K562 (cell line): ENCODE measurements at regions not wholly inside any gene's neighbourhood (a gene's known extent, or its start where the extent isn't known, plus 50 kb on each side); places are given as distances from the start of the nearest gene placed in this dataset.

Experiments
- ATAC-seq: fragments of 200-7000 bp; cut with Tn5 transposase; 3 replicates; pipeline ENCODE4 v1.9.1; 2020; ENCODE audit warnings: moderate library complexity
- BruUV-seq: library from RNA; stranded (reverse); fragments of 400-500 nt; replicated peaks from 2 replicates; lab custom pipeline; 2021; lab: Mats Ljungman, UMichigan
- CTCF ChIA-PET: fragments of 300-600 bp; formaldehyde crosslinking; extraction: SDS; loops from one replicate; lab custom pipeline; 2021; ENCODE audit warnings: low intra/inter-chr PET ratio; lab: Yijun Ruan, JAX
- POLR2A ChIA-PET: fragments of 300-600, 350-650 bp; sonication (Branson Sonifier 250); formaldehyde crosslinking; extraction: SDS; loops from one replicate; lab custom pipeline; 2021; ENCODE audit warnings: antibody characterized with exemption, inconsistent platforms; lab: Yijun Ruan, JAX
- DNase-seq, 4 experiments: peaks; one replicate each; pipeline versions ENCODE4 v3.0.0 to v3.0.0-alpha.2; 2011 to 2018; ENCODE audit warnings: low spot score in 3 of 4, mixed read lengths in 3 of 4; ENCODE audit errors: extremely low read depth in 1 of 4
- FAIRE-seq: peaks from 2 replicates; lab custom pipeline; 2011; peaks lifted over from hg19 to GRCh38; lab: Jason Lieb, UNC
- H2AFZ ChIP-seq: 2 replicates; pipeline ENCODE4 v1.6.0; 2011; ENCODE audit warnings: low read depth, low read length, control low read depth, inconsistent platforms
- H3K27ac ChIP-seq: fragments of 200-600 bp; 3 replicates; pipeline ENCODE4 v1.8.0; 2011; ENCODE audit warnings: low read depth, mild to moderate bottlenecking, control low read depth, inconsistent platforms, low read length, moderate library complexity, mixed read lengths; ENCODE audit errors: extremely low read depth
- H3K27me3 ChIP-seq, 2 experiments: fragments of 300-600 bp in 1 of 2; 2 replicates in 1 of 2; 3 replicates in 1 of 2; pipeline versions ENCODE4 v1.6.0 to v1.8.0; 2011; ENCODE audit warnings: inconsistent platforms in 2 of 2, low read length in 2 of 2, mild to moderate bottlenecking in 1 of 2, mixed read lengths in 1 of 2, moderate library complexity in 1 of 2; ENCODE audit not compliant: control insufficient read depth in 2 of 2, insufficient read depth in 2 of 2
- H3K36me3 ChIP-seq: fragments of 300-600 bp; 3 replicates; pipeline ENCODE4 v1.8.0; 2011; ENCODE audit warnings: mild to moderate bottlenecking, low read length, inconsistent platforms; ENCODE audit not compliant: control insufficient read depth, insufficient read depth
- H3K4me1 ChIP-seq, 2 experiments: fragments of 200-600 bp in 1 of 2; replicated peaks in 1 of 2; 2 replicates in 1 of 2; 3 replicates in 1 of 2; pipeline versions ENCODE4 v1.5.1 to v1.8.0; 2011; ENCODE audit warnings: inconsistent platforms in 2 of 2, low read length in 2 of 2, mild to moderate bottlenecking in 1 of 2, mixed read lengths in 1 of 2, moderate library complexity in 1 of 2; ENCODE audit not compliant: control insufficient read depth in 2 of 2, insufficient read depth in 2 of 2
- H3K4me2 ChIP-seq: 2 replicates; pipeline ENCODE4 v1.6.1; 2011; ENCODE audit warnings: low read length, control low read depth, inconsistent platforms, mixed read lengths; ENCODE audit not compliant: insufficient read depth
- H3K4me3 ChIP-seq: fragments of 200-600 bp; sonication (generic), shearing (Covaris generic); 2 replicates; pipeline ENCODE4 v1.5.1; 2016; ENCODE audit warnings: control low read depth, inconsistent platforms
- H3K79me2 ChIP-seq: fragments of 200-600 bp; 3 replicates; pipeline ENCODE4 v1.8.0; 2011; ENCODE audit warnings: low read length, inconsistent platforms; ENCODE audit not compliant: control insufficient read depth, insufficient read depth
- H3K9ac ChIP-seq, 2 experiments: 2 replicates each; pipeline versions ENCODE4 v1.6.0 to v1.6.1; 2011; ENCODE audit warnings: low read depth in 2 of 2, low read length in 2 of 2, control low read depth in 1 of 2, inconsistent platforms in 1 of 2, mild to moderate bottlenecking in 1 of 2, mixed read lengths in 1 of 2; ENCODE audit not compliant: insufficient read depth in 1 of 2
- H3K9me1 ChIP-seq: one replicate; pipeline ENCODE4 v1.6.0; 2011; ENCODE audit warnings: inconsistent platforms, mild to moderate bottlenecking, low read length, moderate library complexity; ENCODE audit not compliant: control insufficient read depth, insufficient read depth
- H3K9me3 ChIP-seq: replicated peaks from 2 replicates; pipeline ENCODE4 v1.5.1; 2011; ENCODE audit warnings: low read depth, low read length, inconsistent platforms; ENCODE audit not compliant: control insufficient read depth, insufficient read depth
- H4K20me1 ChIP-seq: replicated peaks from 2 replicates; pipeline ENCODE4 v1.6.1; 2011; ENCODE audit warnings: low read length, inconsistent platforms, mixed read lengths; ENCODE audit not compliant: control insufficient read depth, insufficient read depth
- BDP1 ChIP-seq: IDR thresholded peaks from 3 replicates; pipeline ENCODE4 v1.6.1; 2011; ENCODE audit not compliant: insufficient read length, insufficient read depth
- CREB5 ChIP-seq: fragments of 250-450 bp; sonication (Bioruptor Pico); IDR thresholded peaks from 2 replicates; pipeline ENCODE4 v1.5.0; 2020; ENCODE audit warnings: mild to moderate bottlenecking
- EP400 ChIP-seq: fragments of 450-650 bp; IDR thresholded peaks from 2 replicates; pipeline ENCODE4 v1.6.1; 2017; ENCODE audit warnings: antibody characterized with exemption, mild to moderate bottlenecking, moderate library complexity
- MTA1 ChIP-seq: fragments of 450-650 bp; IDR thresholded peaks from 2 replicates; pipeline ENCODE4 v1.6.1; 2017; ENCODE audit warnings: borderline replicate concordance
- PPARD ChIP-seq: fragments of 250-450 bp; sonication (Bioruptor Pico); IDR thresholded peaks from 2 replicates; pipeline ENCODE4 v1.8.0; 2022; ENCODE audit warnings: inconsistent platforms, mild to moderate bottlenecking, moderate library complexity
- RBM17 ChIP-seq: fragments of 200-400 bp; formaldehyde crosslinking; IDR thresholded peaks from 2 replicates; pipeline ENCODE4 v1.6.1; 2017; ENCODE audit warnings: low read depth, mild to moderate bottlenecking, low read length, borderline replicate concordance
- SRSF3 ChIP-seq: fragments of 200-400 bp; formaldehyde crosslinking; IDR thresholded peaks from 2 replicates; pipeline ENCODE4 v1.6.1; 2016; ENCODE audit warnings: mild to moderate bottlenecking, low read length, moderate library complexity; ENCODE audit not compliant: insufficient read depth
- WGBS: fragments of 100-300 bp; shearing (Covaris generic); methylation state at CpG from one replicate; pipeline ENCODE4 v1.1.6; 2016; ENCODE audit warnings: low coverage, mixed read lengths; ENCODE audit not compliant: insufficient coverage; ENCODE audit errors: missing lambda C conversion rate; 5-methylcytosine and 5-hydroxymethylcytosine counted together
- in situ Hi-C: fragments of 300-500 bp; cut with MboI; formaldehyde crosslinking; loops from 4 replicates; pipeline ENCODE4 v1.15.0; 2018; ENCODE audit warnings: inconsistent platforms, mixed read lengths
- intact Hi-C: fragments of 100-400 bp; cut with micrococcal nuclease; formaldehyde crosslinking; loops from 2 replicates; pipeline ENCODE4 v1.14.2; 2022

- Histone ChIP-seq H3K27ac (no peak overlapping the region), H2AFZ (no peak overlapping the region), H4K20me1 (no peaks in the 10 kb centered on the region), H3K4me1 (no peaks in the 10 kb centered on the region), H3K9me1 (no peaks in the 10 kb centered on the region), H3K9ac (no peak overlapping the region), H3K4me2 (no peak overlapping the region), H3K36me3 (no peaks in the 10 kb centered on the region), H3K79me2 (no peaks in the 10 kb centered on the region), H3K27me3 (peaks cover 2 to 6% of the 10 kb centered on the region in 2 experiments; a peak in 3 of 5 replicates), H3K9me3 (no peaks in the 10 kb centered on the region), H3K4me3 (no peak overlapping the region)
- ATAC-seq (no peak), DNase-seq (no peak), FAIRE-seq (no peak)
- in situ Hi-C loops (loop anchor here (10.0 kb wide), 1 partner anchor 802 kb away; no protein-coding TSS in a partner anchor), intact Hi-C loops (no loop called here)
- ChIA-PET POLR2A (no interaction called here), CTCF (no interaction called here)
- TF ChIP-seq BDP1: no peak
- TF ChIP-seq EP400: no peak
- no peak for TF ChIP-seq MTA1
- TF ChIP-seq SRSF3: no peak
- no peak for TF ChIP-seq RBM17
- TF ChIP-seq PPARD (CRISPR knock-in tag): no peak
- no peak for TF ChIP-seq CREB5
- BruUV-seq: no TSS peak
- 0% methylated on average over 2 of the region's 2 CpGs for WGBS
These were observed 75.1 kb upstream of the FER start for GRCh38 chr5:108672639-108673038.
